ENCODE measurements at regions not wholly inside any gene's neighbourhood (a gene's known extent, or its start where the extent isn't known, plus 50 kb on each side); places are given as distances from the start of the nearest gene placed in this dataset.

DNA sequence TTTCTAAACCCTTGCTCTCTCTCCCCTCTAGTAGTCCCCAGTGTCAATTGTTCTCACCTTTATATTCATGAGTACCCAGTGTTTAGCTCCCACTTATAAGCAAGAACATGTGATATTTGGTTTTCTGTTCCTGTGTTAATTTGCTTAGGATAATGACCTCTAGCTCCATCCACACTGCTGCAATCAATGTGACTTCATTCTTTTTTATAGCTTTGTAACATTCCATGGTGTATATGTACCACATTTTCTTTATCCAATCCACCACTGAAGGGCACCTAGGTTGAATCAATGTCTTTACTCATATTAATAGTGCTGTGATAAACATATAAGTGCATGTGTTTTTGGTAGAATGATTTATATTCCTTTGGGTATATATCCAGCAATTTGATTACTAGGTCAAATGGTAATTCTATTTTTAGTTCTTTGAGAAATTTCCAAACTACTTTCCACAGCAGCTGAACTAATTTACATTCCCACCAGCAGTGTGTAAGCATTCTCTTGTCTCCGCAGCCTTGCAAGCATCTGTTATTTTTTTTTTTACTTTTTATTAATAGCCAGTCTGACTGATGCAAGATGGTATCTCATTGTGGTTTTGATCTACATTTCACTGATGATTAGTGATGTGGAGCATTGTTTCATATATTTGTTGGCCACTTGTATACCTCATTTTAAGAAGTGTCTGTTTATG is 277.8 kb downstream of the LTN1 start:
- TF ChIP-seq, protein P1, sequence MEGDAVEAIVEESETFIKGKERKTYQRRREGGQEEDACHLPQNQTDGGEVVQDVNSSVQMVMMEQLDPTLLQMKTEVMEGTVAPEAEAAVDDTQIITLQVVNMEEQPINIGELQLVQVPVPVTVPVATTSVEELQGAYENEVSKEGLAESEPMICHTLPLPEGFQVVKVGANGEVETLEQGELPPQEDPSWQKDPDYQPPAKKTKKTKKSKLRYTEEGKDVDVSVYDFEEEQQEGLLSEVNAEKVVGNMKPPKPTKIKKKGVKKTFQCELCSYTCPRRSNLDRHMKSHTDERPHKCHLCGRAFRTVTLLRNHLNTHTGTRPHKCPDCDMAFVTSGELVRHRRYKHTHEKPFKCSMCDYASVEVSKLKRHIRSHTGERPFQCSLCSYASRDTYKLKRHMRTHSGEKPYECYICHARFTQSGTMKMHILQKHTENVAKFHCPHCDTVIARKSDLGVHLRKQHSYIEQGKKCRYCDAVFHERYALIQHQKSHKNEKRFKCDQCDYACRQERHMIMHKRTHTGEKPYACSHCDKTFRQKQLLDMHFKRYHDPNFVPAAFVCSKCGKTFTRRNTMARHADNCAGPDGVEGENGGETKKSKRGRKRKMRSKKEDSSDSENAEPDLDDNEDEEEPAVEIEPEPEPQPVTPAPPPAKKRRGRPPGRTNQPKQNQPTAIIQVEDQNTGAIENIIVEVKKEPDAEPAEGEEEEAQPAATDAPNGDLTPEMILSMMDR (IDR thresholded peaks at IDR 0.05; ENCODE audit: poor library complexity), result no peak
- TF ChIP-seq EZH2 (IDR thresholded peaks at IDR 0.05; ENCODE audit: borderline replicate concordance) (no peak), EZH2phosphoT487 (IDR thresholded peaks at IDR 0.05; ENCODE audit: low read depth, severe bottlenecking, unreplicated experiment) (no peak)
